LNCAP (cell line): ENCODE measurements at regions not wholly inside any gene's neighbourhood (a gene's known extent, or its start where the extent isn't known, plus 50 kb on each side); places are given as distances from the start of the nearest gene placed in this dataset.

ENCODE experiments used
- CTCF ChIP-seq: fragments of 450-650 bp; IDR thresholded peaks from 2 replicates; pipeline ENCODE4 v1.5.1; 2017; ENCODE audit warnings: mild to moderate bottlenecking

- no peak for TF ChIP-seq CTCF
Observed at GRCh38 chr18:76546088-76546435, 51.0 kb upstream of the ZNF516 start.

GRCh38 chr18:76545433-76546087 is 50.5 kb upstream of the ZNF516 start:
- no peak for TF ChIP-seq CTCF

DNA sequence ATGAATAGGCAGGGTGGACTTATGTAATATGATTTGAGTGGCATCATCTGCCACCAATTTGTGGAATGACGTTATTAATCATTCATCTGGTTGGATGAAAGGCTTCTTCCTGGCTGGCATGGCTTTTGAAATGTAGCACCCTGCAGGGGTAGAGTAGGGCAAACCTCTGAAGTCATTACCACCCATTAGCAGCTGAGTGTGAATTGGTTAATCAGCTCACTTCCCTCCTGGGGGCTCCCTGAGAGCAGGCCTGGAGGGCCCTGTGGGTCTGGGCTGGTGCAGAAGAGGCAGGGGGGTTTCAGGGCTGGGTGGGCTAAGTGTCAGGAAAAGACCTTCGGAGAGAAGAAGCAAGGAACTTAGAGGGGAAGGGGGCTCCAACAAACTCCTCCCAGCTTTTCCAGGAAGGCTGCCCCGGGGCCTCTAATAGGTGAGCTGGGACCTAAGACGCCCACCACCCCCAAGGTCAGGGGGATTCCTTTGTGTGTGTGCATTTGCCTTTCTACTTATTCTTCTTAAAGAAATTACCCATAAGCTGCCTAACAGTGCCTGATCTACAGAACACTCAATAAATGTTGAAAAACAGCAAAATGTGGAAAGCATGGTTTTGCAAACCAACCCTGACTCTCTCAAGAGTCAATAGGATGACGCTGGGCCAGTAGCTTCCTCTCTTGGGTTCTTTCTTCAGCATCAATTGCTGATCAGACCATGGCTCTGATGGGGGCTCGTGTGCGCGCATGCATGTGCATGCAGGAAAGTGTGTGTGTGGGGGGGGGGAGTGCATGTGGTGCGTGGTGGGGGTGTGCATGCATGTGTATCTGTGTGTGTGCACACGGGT is 49.7 kb upstream of the ZNF516 start:
- TF ChIP-seq CTCF, result no peak
